ENCODE measurements at regions not wholly inside any gene's neighbourhood (a gene's known extent, or its start where the extent isn't known, plus 50 kb on each side); places are given as distances from the start of the nearest gene placed in this dataset.

DNA sequence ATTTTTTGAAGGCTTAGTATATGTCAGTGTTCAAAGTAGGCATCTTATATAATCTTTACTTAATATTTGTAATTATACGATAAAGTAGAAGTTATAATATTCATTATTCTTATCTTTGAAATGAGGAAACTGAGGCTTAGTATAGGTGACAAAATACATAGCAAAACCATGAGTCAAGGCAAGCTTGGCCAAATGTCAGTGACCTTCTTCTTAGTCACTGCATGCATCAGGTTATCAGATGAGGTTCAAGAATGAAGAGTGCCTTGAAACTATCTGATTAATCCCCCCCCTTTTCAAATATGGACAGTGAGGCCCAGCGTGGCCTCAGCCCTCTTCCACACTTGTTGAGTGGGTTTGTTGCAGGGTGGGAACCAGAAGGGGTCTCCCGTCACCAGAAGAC, 59.3 kb downstream of the PMAIP1 start:
- no peak for DNase-seq
- Histone ChIP-seq H3K36me3 (no peaks in the 10 kb centered on the region), H3K27ac (replicated peaks) (no peak overlapping the region), H3K4me3 (no peak overlapping the region), H3K9me3 (replicated peaks) (no peaks in the 10 kb centered on the region), H3K27me3 (ENCODE audit: low read depth) (peaks cover 11% of the 10 kb centered on the region), H3K4me1 (peaks cover 5% of the 10 kb centered on the region)
- intact Hi-C loops (cut with micrococcal nuclease), result no loop called here
- TF ChIP-seq, protein P1, sequence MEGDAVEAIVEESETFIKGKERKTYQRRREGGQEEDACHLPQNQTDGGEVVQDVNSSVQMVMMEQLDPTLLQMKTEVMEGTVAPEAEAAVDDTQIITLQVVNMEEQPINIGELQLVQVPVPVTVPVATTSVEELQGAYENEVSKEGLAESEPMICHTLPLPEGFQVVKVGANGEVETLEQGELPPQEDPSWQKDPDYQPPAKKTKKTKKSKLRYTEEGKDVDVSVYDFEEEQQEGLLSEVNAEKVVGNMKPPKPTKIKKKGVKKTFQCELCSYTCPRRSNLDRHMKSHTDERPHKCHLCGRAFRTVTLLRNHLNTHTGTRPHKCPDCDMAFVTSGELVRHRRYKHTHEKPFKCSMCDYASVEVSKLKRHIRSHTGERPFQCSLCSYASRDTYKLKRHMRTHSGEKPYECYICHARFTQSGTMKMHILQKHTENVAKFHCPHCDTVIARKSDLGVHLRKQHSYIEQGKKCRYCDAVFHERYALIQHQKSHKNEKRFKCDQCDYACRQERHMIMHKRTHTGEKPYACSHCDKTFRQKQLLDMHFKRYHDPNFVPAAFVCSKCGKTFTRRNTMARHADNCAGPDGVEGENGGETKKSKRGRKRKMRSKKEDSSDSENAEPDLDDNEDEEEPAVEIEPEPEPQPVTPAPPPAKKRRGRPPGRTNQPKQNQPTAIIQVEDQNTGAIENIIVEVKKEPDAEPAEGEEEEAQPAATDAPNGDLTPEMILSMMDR (IDR thresholded peaks at IDR 0.05; ENCODE audit: borderline replicate concordance), result no peak

DNA sequence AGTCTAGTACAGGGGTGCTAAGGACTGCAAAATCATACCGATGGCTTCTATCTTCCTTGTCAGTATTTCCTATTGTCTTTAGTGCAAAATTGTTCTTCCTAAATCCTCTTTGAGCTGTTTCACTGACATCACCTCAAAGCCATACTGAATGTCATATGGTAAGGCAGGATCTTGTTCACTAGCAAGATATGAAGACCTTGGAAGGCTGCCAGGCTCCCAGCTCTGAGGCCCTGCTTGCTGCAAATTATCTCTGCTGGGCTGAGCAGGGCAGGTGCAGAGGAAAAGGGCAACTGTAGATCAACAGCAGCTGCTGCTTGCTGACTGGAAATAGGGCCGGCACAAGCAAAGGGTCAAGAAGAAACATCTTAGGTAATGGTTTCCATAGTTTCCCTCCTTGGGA, 58.2 kb downstream of the PMAIP1 start:
- H3K27ac ChIP-seq (replicated peaks), result no peak overlapping the region
- peaks cover 5% of the 10 kb centered on the region for H3K4me1 ChIP-seq
- H3K4me3 ChIP-seq, result no peak overlapping the region
- intact Hi-C loops (cut with micrococcal nuclease), result no loop called here
- TF ChIP-seq, protein P1 (IDR thresholded peaks at IDR 0.05; ENCODE audit: borderline replicate concordance), result no peak
- H3K27me3 ChIP-seq (ENCODE audit: low read depth), result no peaks in the 10 kb centered on the region
- H3K36me3 ChIP-seq, result no peaks in the 10 kb centered on the region
- H3K9me3 ChIP-seq (replicated peaks), result no peaks in the 10 kb centered on the region
- DNase-seq, result peak; percentile 41

DNA sequence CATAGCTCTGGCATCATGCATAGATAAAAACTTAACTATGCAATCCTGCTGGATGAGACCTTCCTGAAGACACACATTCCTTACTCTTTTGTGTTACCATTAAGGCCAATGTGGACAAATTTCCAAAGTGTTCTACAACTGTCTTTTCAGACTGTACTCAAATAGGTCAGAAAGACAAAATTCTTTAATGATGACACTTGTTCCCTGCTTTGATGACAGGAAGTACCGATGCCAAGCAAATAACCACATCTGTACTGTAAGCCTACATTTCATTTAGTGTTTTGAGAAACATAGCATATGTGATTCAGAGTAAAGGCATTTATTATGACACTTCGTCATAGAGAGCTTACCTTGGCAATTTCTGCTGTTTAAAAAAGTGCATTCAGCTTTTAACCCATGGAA, 55.0 kb downstream of the PMAIP1 start:
- no peaks in the 10 kb centered on the region for H3K36me3 ChIP-seq
- DNase-seq, result no peak
- TF ChIP-seq, protein P1 (IDR thresholded peaks at IDR 0.05; ENCODE audit: borderline replicate concordance), result no peak
- H3K9me3 ChIP-seq (replicated peaks), result no peaks in the 10 kb centered on the region
- no peak overlapping the region for H3K4me3 ChIP-seq
- intact Hi-C loops (cut with micrococcal nuclease), result no loop called here
- no peak overlapping the region for H3K27ac ChIP-seq (replicated peaks)
- H3K4me1 ChIP-seq, result peaks cover 5% of the 10 kb centered on the region
- no peaks in the 10 kb centered on the region for H3K27me3 ChIP-seq (ENCODE audit: low read depth)

DNA sequence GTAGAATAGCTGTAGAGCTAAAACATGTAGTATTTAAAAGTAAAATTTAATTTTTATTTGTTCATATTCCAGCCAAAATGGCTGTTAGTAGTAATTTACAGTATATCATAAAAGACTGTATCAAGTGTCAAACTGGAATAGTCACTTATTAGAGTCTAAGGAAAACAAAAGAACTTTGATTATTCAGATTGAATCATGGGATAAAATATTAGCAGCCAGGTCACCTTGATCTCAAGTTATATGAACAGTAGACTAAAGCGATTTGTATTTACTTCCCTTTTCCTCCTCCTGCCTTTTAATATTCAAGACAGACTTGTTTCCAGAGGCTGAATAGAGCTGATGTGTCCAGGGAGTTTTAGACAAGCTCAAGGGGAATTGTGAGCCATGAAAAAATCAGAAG, 54.4 kb downstream of the PMAIP1 start:
- no peak overlapping the region for H3K4me3 ChIP-seq
- no peak overlapping the region for H3K27ac ChIP-seq (replicated peaks)
- no peaks in the 10 kb centered on the region for H3K36me3 ChIP-seq
- no peaks in the 10 kb centered on the region for H3K27me3 ChIP-seq (ENCODE audit: low read depth)
- H3K9me3 ChIP-seq (replicated peaks), result no peaks in the 10 kb centered on the region
- H3K4me1 ChIP-seq, result peaks cover 5% of the 10 kb centered on the region
- intact Hi-C loops (cut with micrococcal nuclease), result no loop called here
- TF ChIP-seq, protein P1 (IDR thresholded peaks at IDR 0.05; ENCODE audit: borderline replicate concordance), result no peak
- DNase-seq, result no peak

Measured in left ventricle myocardium inferior (tissue), 1 donor.